Epithelial cell of esophagus (primary cell): ENCODE measurements at regions not wholly inside any gene's neighbourhood (a gene's known extent, or its start where the extent isn't known, plus 50 kb on each side); places are given as distances from the start of the nearest gene placed in this dataset.
A peak's percentile ranks its signal among the peaks of the same experiment; 100 is the strongest.

Source experiments
- DNase-seq: peaks from one replicate; pipeline ENCODE4 v3.0.0; 2010; ENCODE audit warnings: low read depth
- H3K4me3 ChIP-seq: 2 replicates; pipeline ENCODE4 v1.5.1; 2011; ENCODE audit warnings: mild to moderate bottlenecking, low read length, control low read depth
- CTCF ChIP-seq: IDR thresholded peaks from 2 replicates; pipeline ENCODE4 v1.5.1; 2011; ENCODE audit warnings: low read depth, mild to moderate bottlenecking, low read length, control low read depth, inconsistent platforms; ENCODE audit not compliant: insufficient read depth; ENCODE audit errors: missing control alignments

- no peak for DNase-seq
- TF ChIP-seq CTCF, result no peak
- no peak overlapping the region for H3K4me3 ChIP-seq
Observed at GRCh38 chr2:81276595-81276994, 972.0 kb upstream of the LRRTM1 start.

DNA sequence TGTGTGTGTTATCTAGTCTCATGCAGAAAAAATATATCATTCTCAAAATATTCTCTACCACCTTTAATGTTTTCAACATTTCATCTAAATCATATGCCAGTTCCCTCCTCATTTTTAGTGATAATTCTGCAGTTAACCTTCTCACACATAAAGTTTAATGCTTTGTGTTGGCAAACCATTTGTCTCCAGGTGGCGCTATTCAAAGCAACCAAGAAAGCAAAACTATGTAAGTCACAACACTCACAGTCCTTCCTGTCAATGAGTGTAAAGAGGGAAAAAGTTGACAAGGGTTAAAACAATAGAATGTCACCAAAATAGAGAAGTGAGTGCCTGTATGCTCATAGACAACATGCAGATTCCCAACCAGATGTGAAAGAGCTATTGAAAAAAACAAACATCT lies 961.6 kb upstream of the LRRTM1 start:
- TF ChIP-seq CTCF, result no peak
- H3K4me3 ChIP-seq, result no peak overlapping the region
- no peak for DNase-seq

DNA sequence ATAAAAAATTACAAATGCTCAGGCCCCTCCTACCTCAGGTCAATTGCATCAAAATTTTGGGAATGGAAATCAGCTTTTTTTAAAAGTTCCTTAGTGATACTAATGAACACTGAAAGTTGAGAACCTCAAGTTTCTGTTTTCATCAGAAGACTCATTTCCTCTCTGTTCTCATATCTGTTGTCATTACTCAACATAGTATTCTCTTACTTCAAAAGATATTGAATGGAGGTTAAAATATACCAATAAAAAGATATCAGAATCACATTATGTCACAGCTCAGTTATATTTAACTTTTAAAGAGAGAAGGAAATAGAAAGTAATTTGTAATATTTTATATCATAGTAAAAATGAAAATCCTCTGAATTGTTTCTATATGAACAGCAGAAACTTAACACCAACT lies 959.4 kb upstream of the LRRTM1 start:
- no peak for TF ChIP-seq CTCF
- no peak for DNase-seq
- no peak overlapping the region for H3K4me3 ChIP-seq

DNA sequence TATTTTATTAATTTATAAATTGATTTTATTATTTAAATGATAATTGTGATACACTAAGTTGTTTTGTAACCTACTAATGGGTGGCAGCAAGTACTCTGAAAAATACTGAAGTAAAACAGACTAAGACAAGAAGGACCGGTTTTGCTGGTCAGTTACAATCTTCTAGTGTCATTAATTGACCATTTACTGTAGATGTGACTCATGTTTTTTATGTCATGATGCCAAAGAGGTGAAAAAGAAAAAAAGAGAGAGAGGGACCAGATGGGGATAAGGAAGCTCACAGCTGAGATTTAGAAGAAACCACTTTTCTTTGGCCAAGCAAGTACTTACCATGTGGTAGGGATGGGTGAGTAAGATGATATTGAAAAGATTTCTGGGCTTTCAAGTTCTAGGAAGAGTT lies 955.8 kb upstream of the LRRTM1 start:
- DNase-seq, result peak; percentile 24
- no peak overlapping the region for H3K4me3 ChIP-seq
- no peak for TF ChIP-seq CTCF

DNA sequence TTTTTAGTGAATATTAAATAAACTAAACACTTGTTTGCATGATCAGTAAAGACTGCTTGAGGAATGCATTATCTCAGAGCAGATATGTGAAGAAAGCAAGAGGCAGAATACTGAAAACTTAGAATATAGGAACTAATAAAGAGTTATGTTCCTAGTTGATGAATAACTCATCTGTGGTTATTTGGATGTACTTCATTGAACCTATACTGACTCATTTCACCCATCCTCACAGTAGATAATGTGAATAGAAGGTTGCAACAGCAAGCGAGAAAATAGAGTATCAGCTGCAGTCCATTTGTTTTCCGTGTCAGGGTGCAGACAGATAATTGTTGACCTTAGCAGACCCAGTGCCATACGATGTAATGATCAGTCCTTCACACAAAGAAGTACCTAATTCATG lies 945.7 kb upstream of the LRRTM1 start:
- DNase-seq, result no peak
- no peak for TF ChIP-seq CTCF
- no peak overlapping the region for H3K4me3 ChIP-seq

DNA sequence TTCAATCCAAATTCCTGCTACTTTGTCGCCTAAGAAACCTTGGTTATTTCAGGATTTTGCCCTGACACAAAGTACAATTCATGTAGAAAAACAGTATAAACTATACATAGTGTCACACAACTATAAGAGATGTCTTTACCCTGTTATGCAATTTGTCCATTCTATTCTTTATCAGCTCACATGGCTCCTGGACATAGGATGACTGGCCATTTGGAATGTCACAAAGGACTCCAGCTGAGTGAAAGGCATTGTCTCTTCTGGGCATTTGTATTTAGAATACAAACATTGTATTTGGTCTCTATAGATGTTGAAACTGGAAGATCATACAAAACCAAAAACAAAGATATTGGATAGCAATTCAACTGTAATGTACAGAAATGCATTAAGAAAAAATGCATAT lies 944.6 kb upstream of the LRRTM1 start:
- no peak for TF ChIP-seq CTCF
- no peak overlapping the region for H3K4me3 ChIP-seq

DNA sequence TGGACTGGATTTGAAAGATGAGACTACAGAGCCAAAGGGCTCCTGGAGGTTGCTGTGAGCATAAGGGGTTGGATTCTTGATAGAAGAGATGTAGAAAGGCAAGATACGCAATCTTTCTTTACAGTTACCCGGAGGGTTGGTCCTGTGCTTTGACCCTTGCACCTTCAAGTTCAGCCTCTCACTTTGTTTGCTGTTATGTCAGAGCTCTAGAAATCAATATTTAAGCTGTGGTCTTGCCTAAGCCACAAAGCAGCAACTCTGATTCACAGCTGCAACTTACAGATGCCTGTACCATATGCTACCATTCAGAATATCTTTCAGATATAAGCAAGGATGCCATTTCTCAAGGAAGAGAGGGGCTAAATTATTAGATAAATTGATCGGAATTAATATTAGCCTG lies 943.1 kb upstream of the LRRTM1 start:
- no peak for DNase-seq
- H3K4me3 ChIP-seq, result no peak overlapping the region
- TF ChIP-seq CTCF, result no peak

More for the DNA sequence above, 944.6 kb upstream of the LRRTM1 start:
- no peak for DNase-seq
